HG02938 (cell line): ENCODE measurements at regions not wholly inside any gene's neighbourhood (a gene's known extent, or its start where the extent isn't known, plus 50 kb on each side); places are given as distances from the start of the nearest gene placed in this dataset.

Experiments
- ATAC-seq: cut with Tn5 transposase; IDR thresholded peaks from one replicate; pipeline ENCODE4 v1.9.1; 2021; ENCODE audit warnings: mild to moderate bottlenecking, moderate library complexity; ENCODE audit not compliant: unreplicated experiment

- no peak for ATAC-seq
Observed at GRCh38 chr5:63375851-63376250, 586.4 kb downstream of the HTR1A start.

DNA sequence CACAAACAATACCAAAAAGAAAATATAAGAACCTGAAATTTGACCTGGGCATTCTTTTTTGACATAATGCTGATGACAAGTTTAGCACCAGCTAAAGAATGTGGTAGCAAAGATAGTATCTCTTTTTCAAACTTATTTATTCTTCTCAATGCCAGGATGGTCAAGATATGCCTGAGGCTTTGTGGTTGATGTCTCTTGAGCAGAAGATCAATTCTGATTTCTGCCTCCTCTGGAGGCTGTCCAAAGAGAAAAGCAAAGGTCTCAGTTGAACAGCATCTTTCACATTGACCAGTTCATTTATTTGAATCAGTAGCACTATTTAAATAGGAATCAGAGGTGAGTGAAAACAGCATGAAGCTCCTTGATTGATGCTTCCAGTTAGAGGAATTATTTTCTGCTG is 588.2 kb downstream of the HTR1A start:
- ATAC-seq: no peak

DNA sequence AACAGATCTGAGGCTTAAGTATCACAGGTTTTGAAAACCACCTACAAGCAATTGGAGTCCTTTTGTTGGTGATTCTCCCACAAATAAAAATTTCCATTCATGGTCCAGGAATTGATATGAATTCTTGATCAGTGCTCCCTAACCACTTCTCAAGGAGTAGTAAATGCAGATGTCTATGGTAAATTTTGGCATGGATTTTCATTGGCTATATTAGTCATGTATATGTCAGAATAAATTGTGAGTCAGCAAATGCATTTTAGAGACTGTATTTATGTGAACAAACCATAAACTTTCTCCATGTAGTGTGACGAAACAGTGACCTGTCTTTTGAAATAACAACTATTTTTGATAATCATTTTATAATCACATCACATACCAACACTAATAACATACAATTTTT is 611.1 kb downstream of the HTR1A start:
- no peak for ATAC-seq

DNA sequence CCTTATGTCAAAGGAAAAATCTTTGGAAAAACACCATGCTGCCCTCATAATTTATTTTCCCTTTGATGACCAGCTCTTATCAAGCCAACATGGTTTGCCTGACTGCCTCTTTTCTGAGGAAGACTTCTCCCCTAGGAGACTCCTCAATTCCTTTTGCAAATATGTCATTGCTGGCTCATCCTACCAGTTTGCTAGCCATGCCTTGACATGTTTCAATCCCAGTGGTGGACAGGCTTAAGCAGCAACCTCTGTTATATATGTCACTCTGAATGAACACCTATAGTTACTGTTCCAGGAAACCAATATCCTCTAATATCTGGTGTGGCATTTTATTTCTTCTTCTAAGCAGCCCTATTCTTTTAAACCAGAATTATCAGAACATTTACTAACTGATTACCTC is 615.8 kb downstream of the HTR1A start:
- ATAC-seq: no peak

- ATAC-seq: no peak
Observed at GRCh38 chr5:63341442-63341841, 620.8 kb downstream of the HTR1A start.

DNA sequence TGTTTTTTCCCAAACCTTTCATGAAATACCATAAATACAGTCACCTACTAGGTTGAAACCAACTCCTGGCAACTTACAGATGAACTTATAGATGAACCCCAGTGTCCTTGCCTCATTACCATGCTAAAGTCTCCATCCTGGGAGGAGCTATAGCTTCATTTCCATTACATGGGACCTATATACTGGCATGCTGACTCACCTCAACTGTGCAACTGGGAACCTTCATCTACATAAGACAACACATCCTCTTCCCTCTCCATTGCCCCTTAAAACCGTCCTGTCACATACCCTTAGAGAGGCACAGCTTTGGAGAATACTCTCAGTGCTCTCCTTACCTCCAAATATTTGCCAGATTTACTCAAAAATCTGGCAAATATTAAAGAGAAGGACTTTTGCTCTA is 638.3 kb downstream of the HTR1A start:
- ATAC-seq: no peak

DNA sequence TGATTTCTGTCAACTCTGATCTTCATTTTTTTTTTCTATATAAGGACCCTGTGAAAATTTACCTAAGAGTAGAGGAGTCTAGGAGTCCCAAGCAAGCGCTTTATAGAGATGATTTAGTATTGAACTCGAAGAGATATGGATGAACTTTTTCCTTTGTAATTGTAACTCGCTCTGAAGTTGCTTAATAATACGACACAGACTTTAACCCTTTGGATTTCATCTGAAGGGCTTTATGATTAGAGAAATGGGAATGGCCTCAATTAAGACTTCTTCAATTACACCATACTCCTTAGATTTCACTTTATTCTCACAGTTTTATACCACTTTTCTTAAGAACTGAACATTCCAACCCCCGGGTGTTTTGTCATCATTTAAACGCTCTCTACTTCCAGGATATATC is 647.7 kb downstream of the HTR1A start:
- no peak for ATAC-seq

GRCh38 chr5:63310644-63311043 is 651.6 kb downstream of the HTR1A start:
- no peak for ATAC-seq

GRCh38 chr5:63306909-63307308 is 655.3 kb downstream of the HTR1A start:
- ATAC-seq: no peak

DNA sequence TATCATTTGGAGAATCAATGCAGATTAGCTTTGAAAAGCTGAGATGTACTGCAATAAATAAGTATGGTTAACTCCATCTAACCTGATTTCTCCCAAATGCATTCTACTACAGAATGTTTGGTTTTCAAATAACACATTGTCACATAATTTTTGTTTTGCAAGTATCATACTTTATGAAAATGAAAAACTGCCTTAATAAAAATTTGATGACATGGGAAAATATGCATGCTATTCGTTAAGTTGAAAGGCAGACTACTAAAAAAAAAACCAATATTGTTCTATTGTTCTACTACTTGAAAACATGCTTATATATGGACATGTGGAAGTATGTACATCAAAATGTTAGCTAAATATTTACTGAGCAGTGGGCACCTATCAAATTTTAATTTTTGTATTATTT is 668.9 kb downstream of the HTR1A start:
- no peak for ATAC-seq

- ATAC-seq: no peak
Observed at GRCh38 chr5:63286724-63287123, 675.5 kb downstream of the HTR1A start.

DNA sequence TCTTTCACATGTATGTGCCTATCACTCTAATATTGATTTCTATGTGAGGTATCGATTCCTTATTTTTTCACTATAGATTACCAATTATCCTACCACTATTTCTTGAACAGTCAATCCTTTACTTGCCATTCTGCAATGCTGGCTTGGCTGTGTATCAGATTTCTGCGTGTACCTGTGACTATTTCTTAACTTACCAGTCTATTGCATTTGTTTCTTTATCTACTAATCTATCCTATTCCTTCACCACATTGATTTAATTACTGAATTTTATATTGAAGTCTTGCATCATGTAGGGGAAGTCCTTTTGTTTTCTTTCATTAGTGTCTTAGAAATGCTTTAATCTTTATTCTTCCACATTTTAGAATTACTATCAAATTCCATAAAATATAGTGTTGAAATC is 684.8 kb downstream of the LRRC70 start:
- no peak for ATAC-seq

DNA sequence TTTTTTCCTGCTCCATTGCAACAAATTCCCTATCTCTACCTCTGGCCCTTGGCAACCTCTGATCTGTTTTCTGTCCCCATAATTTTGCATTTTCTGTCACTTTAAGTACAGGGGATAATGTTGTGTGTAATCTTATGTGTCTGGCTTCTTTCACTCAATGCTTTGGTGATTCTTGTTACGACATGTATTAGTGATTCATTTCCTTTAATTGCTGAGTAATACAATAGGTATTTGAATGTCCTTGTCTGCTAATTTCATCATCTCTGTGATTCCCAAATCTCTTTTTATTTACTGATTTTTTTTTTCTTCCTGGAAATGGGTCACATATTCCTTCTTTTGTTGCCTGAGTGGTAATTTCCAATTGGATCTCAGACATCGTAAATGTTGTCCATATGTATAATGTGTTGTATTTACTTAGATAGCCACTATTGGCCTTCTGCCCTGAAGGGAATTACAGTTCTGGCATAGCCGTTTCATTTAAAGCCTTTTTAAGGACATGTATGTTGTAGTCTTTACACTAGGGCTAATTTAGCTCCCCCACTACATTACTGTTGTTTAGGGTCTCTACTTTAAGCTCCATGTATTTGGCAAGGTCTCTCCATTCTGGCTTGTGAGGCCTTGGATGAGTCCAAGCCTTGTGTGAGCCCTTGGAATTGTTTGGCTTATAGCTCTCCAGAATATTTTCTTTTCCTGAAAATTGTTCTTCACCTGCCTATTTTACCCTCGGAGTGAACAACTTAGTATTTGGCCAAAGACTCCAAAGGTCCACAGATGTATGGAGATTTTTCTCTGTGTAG is 683.8 kb downstream of the LRRC70 start:
- no peak for ATAC-seq

- no peak for ATAC-seq
Observed at GRCh38 chr5:63261695-63262094, 683.1 kb downstream of the LRRC70 start.

DNA sequence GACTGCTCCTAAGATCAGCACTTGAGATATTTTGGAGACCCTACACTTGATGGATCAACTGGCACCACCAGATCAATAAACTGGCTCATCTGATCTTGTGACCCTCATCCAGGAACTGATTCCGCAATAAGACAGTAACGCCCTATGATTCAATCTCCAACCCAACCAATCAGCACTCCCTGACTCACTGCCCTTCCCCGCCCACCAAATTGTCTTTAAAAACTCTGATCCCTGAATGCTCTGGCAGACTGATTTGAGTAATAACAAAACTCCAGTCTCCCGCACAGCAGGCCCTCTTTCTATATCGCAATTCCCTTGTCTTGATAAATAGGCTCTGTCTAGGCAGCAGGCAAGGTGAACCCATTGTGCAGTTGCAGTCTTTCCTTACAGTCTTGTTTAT is 677.0 kb downstream of the LRRC70 start:
- ATAC-seq: no peak

GRCh38 chr5:63250939-63251338 is 672.3 kb downstream of the LRRC70 start:
- ATAC-seq: no peak

GRCh38 chr5:63249960-63250359 is 671.3 kb downstream of the LRRC70 start:
- no peak for ATAC-seq

DNA sequence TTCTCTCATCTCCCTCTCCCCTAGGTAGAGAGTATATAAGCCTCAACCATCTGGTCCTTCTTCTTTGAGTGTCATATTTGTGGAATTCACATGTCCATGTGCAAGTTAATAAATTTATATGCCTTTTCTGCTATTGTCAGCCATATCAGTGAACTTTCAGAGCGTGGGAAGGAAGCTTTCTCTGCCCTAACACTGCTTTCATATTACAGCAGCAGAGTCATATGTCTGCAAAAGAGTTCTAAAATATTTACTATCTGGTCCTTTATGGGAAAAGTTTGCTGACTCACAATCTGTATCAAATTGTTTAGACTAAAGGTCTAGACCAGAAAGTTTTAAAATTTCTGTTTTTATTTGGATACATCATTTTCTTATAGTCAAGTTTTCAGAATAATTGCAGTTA is 669.0 kb downstream of the LRRC70 start:
- no peak for ATAC-seq

DNA sequence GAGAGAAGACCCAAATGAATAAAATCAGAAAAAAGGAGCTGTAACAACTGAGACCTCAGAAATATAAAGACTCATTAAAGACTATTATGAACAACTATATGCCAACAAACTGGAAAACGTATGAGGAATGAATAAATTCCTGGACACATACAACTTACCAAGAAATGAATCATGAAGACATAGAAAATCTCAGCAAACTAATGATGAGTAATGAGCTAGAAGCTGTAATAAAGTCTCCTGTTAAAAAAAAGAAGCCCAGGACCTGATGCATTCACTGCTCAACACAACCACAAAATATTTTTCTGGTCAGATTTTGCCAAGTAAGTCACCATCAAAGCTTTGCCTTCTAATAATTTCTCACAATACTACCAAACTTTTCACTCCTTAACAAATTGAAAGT is 666.7 kb downstream of the LRRC70 start:
- ATAC-seq: no peak

- ATAC-seq: no peak
Observed at GRCh38 chr5:63240063-63240755, 661.6 kb downstream of the LRRC70 start.

- no peak for ATAC-seq
Observed at GRCh38 chr5:63233911-63234310, 655.3 kb downstream of the LRRC70 start.

- ATAC-seq: no peak
Observed at GRCh38 chr5:63233361-63233760, 654.7 kb downstream of the LRRC70 start.

- no peak for ATAC-seq
Observed at GRCh38 chr5:63230754-63231153, 652.1 kb downstream of the LRRC70 start.
